HG03565 (cell line): ENCODE measurements at regions not wholly inside any gene's neighbourhood (a gene's known extent, or its start where the extent isn't known, plus 50 kb on each side); places are given as distances from the start of the nearest gene placed in this dataset.

ENCODE experiments used
- ATAC-seq: cut with Tn5 transposase; IDR thresholded peaks from one replicate; pipeline ENCODE4 v1.9.1; 2021; ENCODE audit warnings: mild to moderate bottlenecking, moderate library complexity; ENCODE audit not compliant: unreplicated experiment

GRCh38 chr16:72523087-72523486, 351.1 kb upstream of the PMFBP1 start:
- ATAC-seq: no peak

- no peak for ATAC-seq
Measured at GRCh38 chr16:72517154-72517553, 345.2 kb upstream of the PMFBP1 start.

DNA sequence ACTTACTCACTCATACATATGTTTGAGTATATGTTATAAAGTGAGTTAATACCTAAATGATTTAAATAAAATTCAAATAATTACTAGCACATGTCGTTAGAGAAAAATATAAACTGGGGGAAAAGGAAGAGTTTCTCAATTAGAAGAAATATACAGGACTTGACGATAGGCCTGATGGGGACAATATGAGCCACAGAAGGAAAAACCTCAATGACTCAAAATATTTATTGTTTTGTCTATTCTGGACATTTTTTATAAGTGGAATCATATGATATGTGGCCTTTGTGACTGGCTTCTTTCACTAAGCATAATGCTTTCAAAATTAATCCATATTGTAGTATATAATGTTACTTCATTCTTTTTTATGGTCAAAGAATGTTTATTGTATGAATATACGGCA, 339.2 kb upstream of the PMFBP1 start:
- no peak for ATAC-seq

DNA sequence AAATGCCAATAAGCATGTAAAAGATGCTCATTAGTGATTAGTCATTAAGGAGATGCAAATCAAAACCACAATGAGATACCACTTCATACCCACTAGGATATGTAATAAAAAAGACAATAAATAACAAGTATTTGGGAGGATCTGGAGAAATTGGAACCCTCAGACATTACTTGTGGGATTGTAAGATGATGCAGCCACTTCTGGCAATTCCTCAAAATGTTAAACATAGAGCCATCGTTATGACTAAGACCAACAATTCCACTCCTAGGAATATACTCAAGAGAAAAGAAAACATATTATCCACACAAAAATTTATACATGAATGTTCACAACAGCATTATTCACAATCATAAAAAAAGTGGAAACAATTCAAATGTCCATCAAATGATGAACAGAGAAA, 336.2 kb upstream of the PMFBP1 start:
- ATAC-seq: no peak

DNA sequence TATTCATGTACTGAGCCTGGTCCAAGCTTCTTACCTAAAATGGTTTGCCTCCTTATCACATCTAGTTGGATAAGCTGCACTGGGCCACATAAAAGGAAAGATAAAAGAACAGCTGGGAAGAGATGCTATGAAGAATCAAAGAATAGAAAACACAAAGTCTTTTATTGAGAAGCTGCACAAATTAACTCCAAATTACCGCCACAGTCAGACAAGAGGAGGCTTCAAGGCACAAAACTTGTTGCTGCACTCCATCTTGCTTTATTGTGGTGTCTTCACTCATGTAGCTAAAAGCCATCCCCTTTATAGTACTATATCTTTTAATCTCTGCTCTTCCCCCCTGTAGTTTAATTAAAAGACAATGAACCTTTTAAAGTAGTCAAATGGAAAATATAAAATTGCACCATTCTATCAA, 330.6 kb upstream of the PMFBP1 start:
- no peak for ATAC-seq

DNA sequence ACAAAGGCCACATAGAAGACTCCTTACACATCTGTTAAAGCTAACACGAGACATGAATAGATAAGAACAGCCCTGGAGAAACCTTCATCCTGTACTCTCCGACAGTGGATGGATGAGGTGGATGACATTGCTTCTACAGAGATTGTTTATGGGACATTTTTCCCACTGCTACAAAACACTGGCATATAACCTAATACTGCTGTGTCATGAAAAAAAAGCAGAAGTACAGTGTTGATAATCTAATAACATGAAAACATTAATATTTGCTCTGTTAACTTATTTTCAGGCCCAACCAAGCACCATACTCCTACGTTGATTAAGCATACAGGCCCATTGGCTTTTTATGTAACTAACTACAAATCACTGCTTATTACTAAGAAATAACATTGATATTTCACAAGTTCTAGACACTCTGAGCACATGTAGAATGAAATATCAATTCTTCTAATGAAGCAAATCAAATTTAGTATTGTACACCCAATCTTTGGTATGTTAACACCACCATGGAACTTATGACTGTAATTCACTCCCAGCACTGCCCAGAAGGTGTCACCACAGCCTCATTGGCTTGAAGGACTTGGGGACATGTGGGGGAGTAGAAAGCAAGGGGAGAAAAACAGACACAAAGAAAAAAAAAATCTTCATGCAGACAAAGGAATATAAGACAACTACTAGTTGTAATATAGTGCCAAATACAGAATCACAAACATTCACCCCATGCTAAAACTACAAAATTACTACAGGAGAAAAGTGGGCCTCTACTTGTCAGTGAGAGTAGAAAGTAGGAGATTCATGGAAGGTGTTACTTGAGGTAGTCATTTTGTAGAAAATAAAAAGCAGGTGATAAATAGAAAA, 330.0 kb upstream of the PMFBP1 start:
- peak; percentile 75 for ATAC-seq

DNA sequence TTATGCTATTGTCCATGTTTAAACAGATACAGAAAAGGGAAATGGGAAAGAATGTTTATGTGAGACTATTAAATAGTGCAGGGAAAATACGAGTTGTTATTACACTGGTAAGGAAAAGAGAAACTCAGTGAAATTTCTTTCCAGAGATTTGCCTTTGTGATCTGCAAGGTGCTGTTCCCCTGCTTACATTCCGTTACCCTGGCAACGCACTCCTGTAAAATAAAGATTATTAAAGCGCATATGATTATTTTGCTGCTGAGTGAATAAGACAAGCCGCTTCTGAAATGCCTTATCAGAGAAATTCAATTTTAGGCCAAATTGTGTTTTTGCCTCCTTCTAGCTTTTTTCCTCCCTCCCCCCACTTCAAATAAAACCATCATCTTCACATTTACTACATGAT, 328.6 kb upstream of the PMFBP1 start:
- ATAC-seq: no peak

DNA sequence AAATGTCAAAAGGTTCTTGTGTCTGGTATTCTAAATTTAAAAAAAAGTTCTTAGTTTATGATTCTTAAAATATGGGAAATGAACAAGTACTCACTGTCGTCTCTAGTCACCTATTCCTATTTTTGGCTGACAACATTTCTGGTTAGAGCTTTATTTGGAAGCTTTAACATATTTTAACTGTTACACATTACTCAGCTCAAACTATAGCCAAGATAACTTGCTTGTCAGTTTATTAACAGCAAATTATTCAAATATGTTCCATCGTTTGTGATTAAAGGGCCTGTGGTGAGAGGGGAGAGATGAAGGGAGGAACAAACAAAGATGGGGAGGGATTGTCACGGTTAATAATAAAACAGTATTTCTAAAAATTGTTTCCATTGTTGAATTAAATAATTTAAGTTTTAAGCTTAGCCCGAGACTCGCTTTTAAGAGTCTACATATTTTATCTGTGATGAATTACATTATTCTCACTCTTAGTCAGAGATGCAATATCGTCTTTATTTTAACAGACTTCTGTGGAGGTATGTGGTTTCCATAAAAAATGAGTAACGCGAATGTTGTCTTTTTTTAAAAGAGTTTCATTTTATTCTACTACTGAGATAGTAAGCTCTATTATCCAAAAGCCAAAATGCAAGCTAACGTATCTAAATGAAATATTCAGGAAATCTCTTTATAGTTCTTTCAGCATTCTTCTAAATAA, 321.9 kb upstream of the PMFBP1 start:
- no peak for ATAC-seq

DNA sequence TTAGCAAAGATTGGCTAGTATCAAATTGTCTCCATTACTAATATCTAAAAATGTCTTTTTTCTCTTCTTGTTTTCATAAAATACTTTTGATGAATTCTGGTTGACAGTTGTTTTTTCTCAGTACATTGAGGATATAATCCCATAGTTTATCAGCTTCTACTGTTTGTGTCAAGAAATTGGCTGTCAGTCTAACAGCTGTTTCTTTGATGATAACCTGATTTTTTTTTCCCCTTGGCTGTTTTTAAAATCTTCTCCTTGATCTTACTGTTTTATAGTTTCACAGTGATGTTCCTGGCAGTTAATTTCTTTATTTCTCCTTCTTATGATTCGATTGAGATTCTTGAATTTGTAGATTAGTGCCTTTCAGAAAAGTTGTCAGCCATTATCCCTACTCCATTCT, 315.3 kb upstream of the PMFBP1 start:
- ATAC-seq: no peak

- ATAC-seq: no peak
Measured at GRCh38 chr16:72482695-72483094, 310.7 kb upstream of the PMFBP1 start.

- no peak for ATAC-seq
Measured at GRCh38 chr16:72481419-72481818, 309.5 kb upstream of the PMFBP1 start.

DNA sequence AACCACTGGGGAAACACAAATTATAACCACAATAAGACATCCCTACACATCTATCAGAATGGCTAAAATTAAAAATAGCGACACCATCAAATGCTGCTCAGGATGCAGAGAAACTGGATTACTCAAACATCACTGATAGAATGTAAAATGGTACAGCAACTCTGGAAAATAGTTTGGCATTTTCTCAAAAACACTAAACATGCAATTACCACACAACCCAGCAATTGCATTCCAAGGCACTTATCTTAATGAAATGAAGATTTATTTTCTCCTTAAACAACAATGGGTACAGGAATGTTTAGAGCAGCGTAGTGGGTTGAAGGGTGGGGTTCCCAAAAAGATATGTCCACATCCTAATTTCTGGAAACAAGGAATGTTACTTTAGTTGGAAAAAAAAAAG, 309.0 kb upstream of the PMFBP1 start:
- no peak for ATAC-seq

DNA sequence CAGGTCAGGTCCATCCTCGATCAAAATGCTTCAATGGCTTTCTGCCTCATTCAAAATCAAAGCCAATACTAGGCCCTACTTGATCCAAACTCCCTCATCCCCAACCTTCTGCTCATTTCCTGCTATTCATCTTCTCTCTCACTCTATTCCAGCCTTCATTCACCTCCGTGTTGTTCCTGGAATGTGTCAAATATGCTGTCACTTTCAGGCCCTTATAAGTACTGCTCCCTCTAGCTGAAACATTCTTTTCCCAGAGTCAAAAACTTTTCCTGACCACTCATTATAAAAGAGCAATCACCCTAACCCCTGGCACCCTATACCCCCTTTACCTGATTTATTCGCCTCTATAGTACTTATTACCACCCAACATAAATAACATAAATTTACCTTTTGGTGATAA, 303.7 kb upstream of the PMFBP1 start:
- ATAC-seq: no peak

GRCh38 chr16:72474501-72475123, 302.7 kb upstream of the PMFBP1 start:
- ATAC-seq: no peak

DNA sequence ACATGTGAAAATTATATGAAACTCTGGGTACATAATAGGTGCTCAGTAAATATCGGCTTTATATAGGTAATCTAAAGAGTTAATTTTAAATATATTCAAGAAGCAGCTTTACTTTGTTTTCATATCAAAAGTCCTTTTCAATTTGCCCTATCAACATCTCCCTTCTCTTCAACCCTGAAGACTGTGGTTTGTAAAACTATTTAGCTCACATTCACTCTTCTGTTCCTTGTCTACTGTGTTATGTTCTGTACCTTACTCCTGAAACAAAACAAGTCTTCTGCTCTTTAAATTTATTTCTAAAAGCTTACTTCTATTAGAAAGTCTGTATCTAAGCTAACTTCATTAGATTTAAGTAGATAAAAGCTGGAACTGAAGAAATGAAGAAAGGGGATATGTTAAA, 301.7 kb upstream of the PMFBP1 start:
- ATAC-seq: no peak

DNA sequence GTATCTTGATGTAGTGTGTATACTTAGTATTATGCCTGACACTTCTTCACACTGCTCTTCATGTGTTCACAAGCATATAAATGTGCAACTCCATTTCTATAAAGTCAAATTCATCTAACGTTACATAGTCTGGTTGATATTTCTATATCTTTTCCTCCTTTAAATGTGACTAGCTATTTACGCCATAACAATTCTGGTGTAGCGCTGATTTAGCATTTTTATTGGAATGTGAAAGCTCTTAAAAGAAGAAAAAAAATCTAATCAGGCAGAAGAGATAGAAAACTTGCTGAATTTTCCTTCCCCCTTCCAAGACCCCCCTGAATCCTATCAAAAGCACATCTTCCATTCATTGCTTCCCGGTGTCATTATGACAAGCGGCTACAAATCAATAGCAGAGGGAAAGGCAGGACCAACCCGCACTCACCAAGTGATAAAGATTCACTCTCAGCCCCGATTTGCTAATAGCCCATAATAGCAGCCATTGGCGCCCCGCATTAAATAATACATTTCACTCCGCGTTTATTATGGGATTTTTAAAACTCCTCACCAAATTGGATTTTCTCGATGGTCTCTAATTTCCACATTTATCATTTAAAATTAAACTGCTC, 299.5 kb upstream of the PMFBP1 start:
- ATAC-seq: no peak

GRCh38 chr16:72470541-72470940, 298.6 kb upstream of the PMFBP1 start:
- ATAC-seq: no peak

- no peak for ATAC-seq
Measured at GRCh38 chr16:72469932-72470331, 298.0 kb upstream of the PMFBP1 start.

DNA sequence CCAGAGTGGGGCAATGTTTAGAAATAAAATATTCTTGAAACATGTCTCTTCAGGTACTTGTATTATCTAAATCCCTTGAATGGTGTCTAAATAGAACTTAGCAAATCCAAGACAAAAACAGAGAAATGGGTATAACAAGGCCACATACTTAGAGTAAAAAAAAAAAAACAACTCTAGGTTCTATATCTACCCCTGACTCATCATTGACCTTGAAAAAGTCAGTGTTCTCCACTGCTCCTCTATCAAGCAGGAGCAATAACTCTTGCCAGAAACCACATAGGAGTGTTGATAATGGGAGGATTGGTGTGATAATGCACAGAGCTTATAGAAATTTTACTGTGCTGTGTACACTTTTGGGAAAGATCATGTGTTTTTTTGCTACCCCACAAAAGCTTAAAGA, 296.6 kb upstream of the PMFBP1 start:
- ATAC-seq: no peak

- peak; percentile 49 for ATAC-seq
Measured at GRCh38 chr16:72467157-72467759, 295.3 kb upstream of the PMFBP1 start.
